GM19397 (cell line): ENCODE measurements at regions not wholly inside any gene's neighbourhood (a gene's known extent, or its start where the extent isn't known, plus 50 kb on each side); places are given as distances from the start of the nearest gene placed in this dataset.
"Not testable (repeated sequence)": the region's sequence is repeated elsewhere in the genome, so short reads cannot be mapped to it uniquely, and the experiment has no call there.

Source experiments
- ATAC-seq: cut with Tn5 transposase; IDR thresholded peaks from one replicate; pipeline ENCODE4 v1.9.1; 2021; ENCODE audit warnings: mild to moderate bottlenecking, moderate library complexity; ENCODE audit not compliant: unreplicated experiment

DNA sequence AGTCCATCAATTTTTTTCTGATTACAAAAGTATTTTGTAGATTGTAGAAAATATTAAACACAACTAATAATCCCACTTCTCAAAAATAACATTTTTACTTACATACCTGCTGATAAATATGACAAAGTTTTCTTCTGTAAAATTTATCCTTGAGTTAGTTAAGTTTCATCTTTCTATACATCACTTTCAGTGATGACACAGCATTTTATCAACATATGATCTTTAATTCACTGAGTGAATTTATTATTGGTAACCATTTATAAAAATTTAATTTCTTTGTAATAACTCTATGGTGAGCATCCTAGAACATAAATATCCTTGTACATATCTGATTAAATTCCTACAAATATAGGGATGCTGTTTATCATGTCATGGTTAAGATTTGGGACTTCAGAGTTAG lies 385.0 kb upstream of the SLC35B3 start:
- ATAC-seq = no peak

DNA sequence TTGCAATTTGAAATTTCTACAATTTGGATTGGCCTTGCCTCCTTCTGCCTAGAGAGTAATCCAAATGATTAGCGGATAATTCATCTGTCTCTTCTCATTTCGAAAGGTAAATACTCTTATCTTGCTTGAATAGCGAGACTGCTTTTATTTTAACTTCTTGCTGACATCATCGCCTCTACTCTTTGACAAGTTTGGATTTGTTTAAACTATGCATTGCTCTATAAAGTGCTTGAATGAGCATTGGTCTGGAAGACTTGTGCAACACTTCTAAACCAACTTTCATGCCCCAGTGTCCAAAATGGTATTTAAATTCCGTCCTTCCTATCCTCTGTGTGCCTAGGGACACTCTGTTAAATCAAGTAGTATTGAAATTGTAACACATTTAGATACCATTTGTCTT lies 384.1 kb upstream of the SLC35B3 start:
- no peak for ATAC-seq

DNA sequence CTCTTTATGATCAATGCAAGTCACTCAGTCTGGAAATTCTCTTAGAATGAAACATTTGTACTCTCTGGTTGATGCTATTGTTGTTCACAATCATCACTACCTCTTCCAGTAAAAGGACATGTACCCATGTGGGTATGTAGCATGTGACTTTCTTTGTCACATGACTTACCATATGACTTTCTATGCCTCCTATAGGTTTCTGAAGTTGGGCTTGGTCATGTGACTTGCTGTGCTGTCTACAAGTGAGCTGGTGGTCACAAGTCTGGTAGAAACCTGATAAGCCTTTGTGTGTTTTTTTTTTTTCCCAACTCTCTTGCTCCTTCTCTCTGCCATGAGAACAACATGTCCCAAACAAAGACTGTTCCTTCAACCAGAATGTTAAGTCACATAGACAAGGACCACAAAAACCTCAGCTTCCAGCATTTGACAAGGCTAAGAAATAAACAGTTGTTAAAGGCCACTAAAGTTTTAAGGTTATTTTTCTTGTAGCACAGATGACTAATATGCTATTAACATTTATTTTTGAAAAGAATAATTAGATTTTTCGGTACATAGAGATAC lies 379.2 kb upstream of the SLC35B3 start:
- ATAC-seq = no peak

DNA sequence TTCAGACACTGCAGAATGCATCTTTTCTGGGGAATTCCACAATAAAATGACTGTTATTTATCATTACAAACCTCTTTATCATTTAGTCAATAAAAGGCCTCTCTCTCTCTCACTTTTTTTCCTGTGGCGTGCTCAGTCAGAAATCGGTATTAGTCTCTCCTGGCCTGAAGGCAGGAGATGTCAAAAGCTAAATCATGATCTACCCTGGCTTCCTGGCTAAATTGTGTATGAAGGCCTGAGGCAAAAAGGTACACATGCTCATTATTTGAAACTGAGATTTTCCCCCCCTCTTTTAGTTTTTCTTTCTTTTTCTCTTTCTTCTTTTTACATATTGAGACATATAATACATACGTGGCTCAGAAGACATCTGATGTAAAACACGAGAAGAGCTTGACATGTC lies 375.0 kb upstream of the SLC35B3 start:
- ATAC-seq = no peak

DNA sequence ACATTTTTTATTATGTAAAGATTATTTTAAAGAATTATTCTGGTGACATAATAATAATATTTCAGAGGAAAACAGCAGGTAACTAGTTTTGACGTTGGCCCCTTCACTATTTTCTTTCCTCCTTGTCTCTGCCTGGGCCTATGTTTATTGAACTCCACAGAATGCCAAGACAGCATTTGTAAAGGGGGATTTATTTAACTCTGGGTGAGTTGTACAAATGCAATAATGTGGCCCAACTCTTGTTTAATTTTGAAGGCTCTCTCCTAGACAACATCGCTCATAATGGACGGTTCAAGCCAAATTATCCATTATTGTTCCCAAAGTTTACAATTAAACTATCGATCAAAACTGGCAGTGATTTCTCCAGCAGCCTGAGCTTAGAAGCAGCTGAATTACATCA lies 374.3 kb upstream of the SLC35B3 start:
- no peak for ATAC-seq

DNA sequence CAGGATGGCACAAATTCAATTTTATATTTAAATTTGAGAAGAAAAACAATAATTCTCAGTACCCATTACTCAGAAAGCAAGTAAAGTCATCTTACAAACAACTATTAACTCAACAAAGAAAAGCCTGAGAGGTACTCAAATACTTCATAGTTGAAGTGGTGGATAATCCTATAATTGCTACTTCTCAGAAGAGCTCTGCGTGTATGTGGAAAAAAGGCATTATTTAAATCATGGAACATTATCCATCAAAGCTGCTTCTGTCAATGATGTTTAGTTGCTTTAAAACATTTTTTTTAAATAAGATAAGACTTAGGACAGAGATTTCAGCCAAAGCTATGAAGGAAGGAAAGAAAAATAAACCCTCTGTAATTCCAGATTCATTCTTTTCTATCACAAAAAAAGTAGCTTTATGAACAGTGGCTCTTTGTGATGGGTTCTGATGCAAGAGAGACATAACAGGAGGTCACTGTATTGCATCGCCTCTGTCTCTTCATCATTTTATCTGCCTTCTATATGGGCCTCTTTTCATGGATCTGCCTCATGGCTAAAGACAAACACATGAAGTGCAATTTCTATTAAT lies 367.9 kb upstream of the SLC35B3 start:
- no peak for ATAC-seq

DNA sequence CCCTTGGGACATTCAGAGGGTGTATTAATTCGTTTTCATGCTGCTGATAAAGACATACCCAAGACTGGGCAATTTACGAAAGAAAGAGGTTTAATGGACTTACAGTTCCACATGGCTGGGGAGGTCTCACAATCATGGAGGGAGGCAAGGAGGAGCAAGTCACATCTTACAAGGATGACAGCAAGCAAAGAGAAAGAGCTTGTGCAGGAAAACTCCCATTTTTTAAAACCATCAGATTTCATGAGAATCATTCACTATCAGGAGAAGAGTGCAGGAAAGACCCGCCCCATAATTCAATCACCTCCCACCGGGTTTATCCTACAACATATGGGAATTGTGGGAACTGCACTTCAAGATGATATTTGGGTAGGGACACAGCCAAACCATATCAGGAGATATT lies 367.1 kb upstream of the SLC35B3 start:
- not testable (repeated sequence) for ATAC-seq

DNA sequence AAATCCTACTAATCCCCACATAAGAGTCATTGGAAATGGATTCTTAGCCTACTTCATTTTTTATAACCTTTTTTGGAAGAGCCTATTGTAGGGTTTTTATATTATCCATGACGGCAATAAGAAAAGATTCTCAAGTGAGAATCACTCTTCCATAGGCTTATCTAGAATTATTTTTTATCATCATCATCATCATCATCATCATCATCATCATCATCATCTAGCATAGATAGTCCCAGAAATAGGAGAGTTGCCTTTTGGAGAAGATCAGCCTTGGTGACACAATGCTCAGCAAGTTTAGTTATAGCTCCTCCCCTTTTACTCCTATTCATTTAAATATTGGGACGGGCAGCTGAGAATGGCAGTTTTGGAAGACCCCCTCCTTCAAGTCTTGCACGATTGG lies 359.1 kb upstream of the SLC35B3 start:
- no peak for ATAC-seq

DNA sequence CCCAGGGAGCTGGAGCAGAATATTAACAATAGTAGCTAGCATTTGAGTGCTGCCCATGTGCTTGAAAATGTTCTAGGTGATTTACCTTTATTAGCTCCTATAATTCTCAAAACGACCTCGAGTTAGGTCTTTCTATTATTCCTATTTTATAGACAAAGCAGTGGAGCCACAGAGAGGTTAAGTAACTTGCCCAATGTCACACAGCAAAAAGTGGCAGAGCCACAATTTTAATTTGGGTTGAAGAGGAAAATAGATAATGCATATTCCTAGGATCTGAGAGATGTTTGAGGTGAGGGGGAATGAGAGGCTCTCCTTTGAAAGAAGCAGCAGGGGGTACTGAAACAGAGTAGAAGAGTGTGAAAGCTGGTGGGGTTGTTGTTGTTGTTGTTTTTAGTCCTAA lies 354.5 kb upstream of the SLC35B3 start:
- ATAC-seq = no peak

DNA sequence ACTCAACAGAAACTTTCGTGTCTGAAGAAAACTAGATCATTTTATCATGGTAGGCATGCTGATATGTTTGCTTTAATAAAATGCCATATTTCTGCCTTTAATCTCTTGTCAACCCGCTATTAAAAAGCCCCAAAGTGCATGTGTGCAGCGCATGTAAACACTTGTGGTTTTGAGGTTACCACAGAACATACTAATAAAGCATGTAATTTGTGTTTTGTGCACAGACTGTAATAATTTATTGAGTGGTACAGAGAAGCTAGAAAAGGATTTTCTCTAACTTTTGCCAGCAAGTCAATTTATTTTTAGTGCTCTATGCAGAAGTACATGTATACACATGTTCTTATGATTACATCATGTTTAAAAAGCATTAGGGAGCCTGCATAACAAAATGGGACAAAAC lies 349.9 kb upstream of the SLC35B3 start:
- no peak for ATAC-seq

DNA sequence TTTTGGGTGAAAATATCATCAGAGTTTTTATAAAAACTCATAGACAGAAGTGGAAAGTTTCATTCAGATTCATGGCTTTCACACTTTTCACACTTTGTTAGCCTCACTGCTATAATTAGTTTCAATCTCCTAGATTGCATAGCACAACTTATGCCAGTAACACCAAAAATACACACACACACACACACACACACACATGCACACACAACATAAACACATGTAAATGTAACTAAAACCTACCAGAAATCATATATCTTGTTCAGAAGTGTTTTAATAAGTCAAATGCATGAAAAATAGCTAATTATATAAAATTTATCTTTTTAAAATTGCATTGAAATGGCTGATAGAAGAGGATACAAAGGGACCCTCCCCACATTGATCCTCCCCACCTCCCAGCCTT lies 347.8 kb upstream of the SLC35B3 start:
- ATAC-seq = no peak

DNA sequence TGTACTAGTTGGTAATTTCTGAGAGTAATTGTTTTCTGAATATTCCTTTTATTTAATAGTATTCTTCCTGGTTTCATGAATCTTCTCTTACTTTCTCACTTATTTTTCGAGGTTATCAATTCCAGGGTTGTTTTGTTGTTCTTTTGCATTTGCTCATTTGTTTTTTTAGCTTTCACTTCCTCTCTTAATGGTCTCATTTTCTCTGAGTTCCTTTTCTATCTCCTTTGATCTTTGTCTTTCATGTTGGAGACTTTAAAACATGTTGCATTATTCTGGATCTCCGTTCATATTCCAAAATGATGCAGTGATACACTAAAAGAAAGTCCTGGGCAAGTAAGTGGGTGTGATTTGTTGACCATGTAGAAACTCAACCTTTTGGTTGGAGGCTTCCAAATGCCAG lies 345.3 kb upstream of the SLC35B3 start:
- ATAC-seq = no peak

DNA sequence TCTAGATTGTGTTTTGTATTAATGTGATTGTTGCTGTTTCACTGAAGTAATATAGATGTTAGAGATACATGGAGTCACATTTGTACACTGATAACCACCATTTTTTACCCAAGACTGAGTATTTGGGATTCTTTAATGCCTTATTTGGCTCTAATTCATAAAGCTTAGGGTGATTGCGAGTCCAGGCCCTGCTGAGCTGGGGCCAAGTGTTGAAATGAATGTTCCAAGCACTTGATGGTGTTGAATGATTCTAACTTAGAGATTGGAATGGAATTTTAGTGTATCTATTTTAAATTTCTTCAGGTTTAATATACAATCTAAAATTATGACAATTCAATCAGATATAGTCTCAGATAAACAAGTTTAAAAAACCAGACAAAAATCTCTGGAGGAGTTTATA lies 329.4 kb upstream of the SLC35B3 start:
- ATAC-seq = no peak

DNA sequence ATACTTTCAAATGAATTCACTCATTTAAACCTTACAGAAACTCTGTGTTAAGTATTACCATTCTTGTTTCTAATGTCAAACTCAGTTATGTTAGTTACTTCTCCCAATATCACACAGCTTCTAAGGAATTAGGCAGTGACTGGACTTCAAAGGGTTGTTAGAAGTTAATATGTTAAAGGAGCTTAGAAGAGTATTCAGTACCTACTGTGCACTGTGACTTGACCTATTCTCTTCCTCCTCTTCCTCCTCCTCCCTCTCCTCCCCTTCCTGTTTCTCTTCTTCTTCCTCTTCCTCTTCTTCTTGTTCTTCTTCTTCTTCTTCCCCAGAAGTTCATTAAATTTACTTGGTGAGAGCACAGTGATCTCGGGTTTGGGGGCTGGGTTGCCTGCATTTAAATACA lies 325.6 kb upstream of the SLC35B3 start:
- ATAC-seq = no peak

DNA sequence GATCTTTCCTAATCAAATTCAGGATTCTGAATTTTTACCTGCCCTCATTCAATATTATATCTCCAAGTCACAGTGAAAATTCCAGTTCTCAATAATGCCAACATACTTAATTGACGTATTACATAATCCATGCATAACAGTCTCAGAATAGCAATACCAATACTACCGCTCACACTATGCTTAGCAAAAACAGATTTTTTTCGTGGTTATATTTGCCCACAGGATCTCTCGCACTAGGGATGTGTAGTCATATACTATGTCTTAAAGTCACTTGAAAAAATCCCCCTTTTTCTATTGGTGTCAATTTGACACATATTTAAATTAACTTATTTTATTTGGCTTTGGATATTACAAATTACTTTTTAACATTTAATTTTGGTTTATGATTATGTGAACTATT lies 323.1 kb upstream of the SLC35B3 start:
- ATAC-seq = no peak

DNA sequence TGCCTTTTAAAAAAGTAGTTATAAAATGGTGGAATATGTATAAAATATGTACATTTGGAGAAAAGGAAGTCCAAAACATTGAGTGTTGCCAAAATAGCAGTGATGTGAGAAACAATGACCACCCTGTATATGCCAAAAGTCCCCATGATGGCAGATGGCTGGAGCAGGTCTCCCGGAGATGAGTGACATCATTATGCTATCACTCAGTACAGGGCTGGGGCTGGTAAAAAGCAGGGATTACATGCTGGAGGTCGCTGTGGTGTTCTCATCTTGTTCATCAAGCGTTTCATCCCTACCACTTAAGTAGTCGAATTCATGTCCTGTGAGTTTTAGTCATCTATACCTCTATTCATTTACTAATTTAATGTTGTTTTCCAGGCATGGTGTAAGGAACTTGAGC lies 315.3 kb upstream of the SLC35B3 start:
- ATAC-seq = no peak

DNA sequence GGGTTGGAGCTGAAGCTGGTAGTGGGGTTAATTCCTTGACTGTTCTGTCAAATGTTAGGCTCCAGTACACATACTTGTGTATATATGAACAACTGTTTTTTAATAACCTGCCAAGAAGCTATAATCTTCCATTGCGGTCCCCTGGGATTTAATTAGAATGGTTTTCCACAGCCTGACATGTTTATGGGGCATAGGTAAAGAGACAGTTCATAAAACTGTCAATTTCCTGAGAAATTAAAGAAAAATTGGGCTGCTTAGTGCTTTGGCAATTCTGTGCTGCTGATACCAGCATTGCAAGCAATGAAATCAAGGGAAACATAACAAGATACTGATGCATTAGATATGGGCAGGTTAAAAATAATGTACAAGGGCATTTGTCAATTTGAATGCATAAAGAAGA lies 314.1 kb upstream of the SLC35B3 start:
- ATAC-seq = no peak

DNA sequence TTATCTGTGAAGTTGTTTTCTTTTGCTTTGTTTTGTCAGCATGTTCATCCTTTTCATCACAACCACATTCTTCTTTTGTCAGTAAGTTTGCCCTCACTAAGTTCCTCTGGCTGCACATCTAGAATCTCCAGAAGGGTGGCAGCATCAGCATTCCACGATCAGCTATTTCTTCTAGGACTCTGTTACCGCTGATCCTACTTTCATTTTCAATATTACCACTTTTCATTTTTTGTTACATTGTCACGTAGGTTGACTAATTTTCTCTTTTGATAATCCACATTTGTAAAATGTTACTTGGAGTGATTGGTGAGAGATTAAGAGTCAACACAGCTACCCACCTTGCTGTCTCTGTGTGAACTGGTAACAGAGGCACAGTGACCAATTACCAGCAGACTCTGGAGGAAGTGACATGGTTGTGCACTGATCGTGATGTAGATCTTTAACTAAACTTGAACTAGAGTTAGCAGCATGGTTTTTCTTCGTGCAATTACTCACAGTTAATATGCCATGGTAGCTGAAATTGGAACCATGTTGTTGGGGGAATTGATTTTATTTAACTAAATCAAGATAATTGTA lies 307.9 kb upstream of the SLC35B3 start:
- ATAC-seq = peak; percentile 91

DNA sequence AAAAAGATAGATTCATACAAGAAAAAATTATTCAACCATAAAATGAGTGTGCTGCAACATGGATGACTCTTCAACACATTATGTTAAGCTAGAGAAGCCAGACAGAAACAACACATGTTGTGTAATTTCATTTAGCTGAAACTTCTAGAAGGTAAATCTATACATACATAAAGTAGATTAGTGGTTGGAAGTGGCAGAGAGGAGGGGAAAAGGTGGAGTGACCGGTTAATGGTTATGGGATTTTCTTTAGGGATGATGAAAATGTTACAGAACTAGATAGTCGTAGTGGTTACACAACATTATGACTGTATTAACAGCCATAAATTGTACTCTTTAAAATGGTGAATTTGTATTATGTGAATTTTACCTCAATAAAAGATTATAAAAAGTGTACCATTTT lies 304.1 kb upstream of the SLC35B3 start:
- no peak for ATAC-seq

DNA sequence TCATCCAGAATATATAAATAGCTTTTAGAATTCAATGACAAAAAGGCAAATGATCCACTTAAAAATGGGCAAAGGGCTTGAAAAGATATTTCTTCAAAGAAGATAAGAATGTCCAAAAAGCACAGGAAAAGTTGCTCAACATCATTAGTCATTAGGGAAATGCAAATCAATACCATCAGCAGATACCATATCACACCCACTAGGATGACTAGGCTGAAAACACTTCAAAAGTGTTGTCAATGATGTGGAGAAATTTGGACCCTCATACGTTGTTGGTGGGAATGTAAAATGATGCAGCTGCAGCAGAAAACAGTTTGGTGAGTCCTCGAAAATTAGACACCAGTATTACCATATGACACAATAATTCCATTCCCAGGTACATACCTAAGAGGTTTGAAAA lies 303.6 kb upstream of the SLC35B3 start:
- ATAC-seq = no peak

DNA sequence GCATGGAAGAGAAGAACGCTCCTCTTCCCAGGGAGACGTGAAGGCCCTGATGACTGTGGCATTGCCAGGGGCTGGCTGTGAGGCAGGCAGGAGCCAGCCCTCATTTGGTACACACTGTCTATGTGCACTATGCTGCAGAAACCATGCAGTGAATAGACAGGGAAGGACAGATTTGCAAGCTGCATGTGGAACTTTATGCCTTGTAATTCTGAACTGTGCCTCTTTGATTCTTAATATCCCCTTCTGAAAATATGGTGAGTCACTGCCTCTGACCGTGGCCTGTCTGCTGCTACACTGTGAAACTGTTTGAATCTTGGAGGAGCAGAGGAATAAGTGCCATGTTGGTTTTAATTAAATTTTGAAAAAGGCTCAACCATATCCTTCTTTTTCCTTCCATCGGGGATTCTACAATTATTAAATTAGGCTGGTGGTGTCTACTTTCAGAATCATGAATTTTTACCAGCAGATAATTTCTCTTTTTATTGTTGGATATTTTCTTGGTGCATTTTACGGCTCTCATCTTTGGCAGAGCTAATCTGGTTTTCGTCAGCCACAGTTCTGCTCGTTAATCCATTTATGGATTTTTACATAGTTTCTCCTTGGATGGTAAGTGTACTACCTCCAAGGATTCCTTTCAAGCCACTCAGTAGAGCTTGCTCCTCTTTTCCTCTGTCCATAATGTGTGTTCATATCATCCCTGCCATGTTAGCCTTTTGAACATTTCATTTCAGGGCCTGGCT lies 301.0 kb upstream of the SLC35B3 start:
- ATAC-seq = no peak

DNA sequence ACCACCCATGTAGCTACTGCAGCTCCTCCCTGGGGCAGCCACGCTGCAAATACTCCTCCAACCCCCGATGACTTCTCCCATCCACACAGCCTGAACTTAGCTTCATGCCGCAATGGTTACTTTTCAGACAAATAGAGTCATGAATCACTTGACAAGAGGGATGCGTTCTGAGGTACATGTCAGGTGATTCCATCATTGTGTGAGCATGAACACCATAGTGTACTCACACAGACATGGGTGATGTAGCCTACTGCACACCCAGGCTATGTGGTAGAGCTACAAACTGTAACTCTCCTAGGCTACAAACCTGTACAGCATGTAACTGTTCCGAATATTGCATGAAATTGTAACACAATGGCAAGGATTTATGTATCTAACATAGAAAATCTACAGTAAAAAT lies 298.5 kb upstream of the SLC35B3 start:
- no peak for ATAC-seq
